H1 (cell line): ENCODE measurements at regions not wholly inside any gene's neighbourhood (a gene's known extent, or its start where the extent isn't known, plus 50 kb on each side); places are given as distances from the start of the nearest gene placed in this dataset.

ENCODE experiments used
- CTCF ChIA-PET: fragments of 300-600 bp; sonication (Branson Sonifier 250); formaldehyde crosslinking; loops from one replicate; lab custom pipeline; 2021; ENCODE audit not compliant: partially characterized antibody; lab: Charles Lee
- POLR2A ChIA-PET: fragments of 300-600 bp; sonication (Branson Sonifier 250); formaldehyde crosslinking; loops from one replicate; lab custom pipeline; 2021; ENCODE audit warnings: inconsistent platforms; ENCODE audit not compliant: partially characterized antibody; lab: Charles Lee
- DNase-seq, 2 experiments: peaks; one replicate each; pipeline versions ENCODE4 v3.0.0 to v3.0.0-alpha.2; 2010 to 2022; ENCODE audit warnings: low spot score in 2 of 2, low read depth in 1 of 2, mixed read lengths in 1 of 2
- FAIRE-seq: peaks from 2 replicates; lab custom pipeline; 2011; peaks lifted over from hg19 to GRCh38; lab: Jason Lieb, UNC
- H2AFZ ChIP-seq: 2 replicates; pipeline ENCODE4 v1.8.1; 2012; ENCODE audit warnings: low read length, inconsistent platforms
- H2AK5ac ChIP-seq: 2 replicates; pipeline ENCODE4 v1.6.1; 2013; ENCODE audit warnings: low read depth, low read length
- H2BK120ac ChIP-seq: replicated peaks from 2 replicates; pipeline ENCODE3; 2013; ENCODE audit warnings: low read depth, low read length, inconsistent platforms
- H2BK12ac ChIP-seq: 2 replicates; pipeline ENCODE4 v1.6.1; 2013; ENCODE audit warnings: low read depth, low read length
- H2BK15ac ChIP-seq: 2 replicates; pipeline ENCODE4 v1.6.1; 2013; ENCODE audit warnings: low read length
- H2BK20ac ChIP-seq: 2 replicates; pipeline ENCODE4 v1.6.1; 2013; ENCODE audit warnings: low read length
- H2BK5ac ChIP-seq: 2 replicates; pipeline ENCODE4 v1.6.1; 2013; ENCODE audit warnings: low read depth, low read length
- H3K14ac ChIP-seq: 2 replicates; pipeline ENCODE4 v1.6.1; 2013; ENCODE audit warnings: inconsistent platforms; ENCODE audit not compliant: insufficient read length
- H3K18ac ChIP-seq: 2 replicates; pipeline ENCODE4 v1.6.1; 2013; ENCODE audit warnings: low read length; ENCODE audit errors: extremely low read depth
- H3K23ac ChIP-seq: 2 replicates; pipeline ENCODE4 v1.6.1; 2013; ENCODE audit warnings: inconsistent platforms; ENCODE audit not compliant: insufficient read length
- H3K23me2 ChIP-seq: 2 replicates; pipeline ENCODE4 v1.6.1; 2013; ENCODE audit warnings: low read depth, low read length
- H3K27ac ChIP-seq: 2 replicates; pipeline ENCODE4 v1.6.1; 2011; ENCODE audit warnings: low read depth, low read length, inconsistent platforms
- H3K27me3 ChIP-seq, 4 experiments: replicated peaks in 1 of 4; 1 replicate in 1 of 4; 2 replicates in 3 of 4; pipeline versions ENCODE4 v1.6.1 to v1.8.1; 2011 to 2013; ENCODE audit warnings: low read length in 3 of 4, mild to moderate bottlenecking in 3 of 4, inconsistent platforms in 2 of 4, mixed read lengths in 2 of 4, moderate library complexity in 1 of 4; ENCODE audit not compliant: control insufficient read depth in 3 of 4, insufficient read depth in 3 of 4; ENCODE audit errors: extremely low read depth in 1 of 4
- H3K36me3 ChIP-seq, 4 experiments: 2 replicates each; pipeline versions ENCODE4 v1.6.1 to v1.8.1; 2011 to 2013; ENCODE audit warnings: mild to moderate bottlenecking in 4 of 4, low read length in 3 of 4, moderate library complexity in 2 of 4, control low read depth in 1 of 4, inconsistent platforms in 1 of 4; ENCODE audit not compliant: insufficient read depth in 4 of 4, control insufficient read depth in 2 of 4
- H3K4ac ChIP-seq: replicated peaks from 2 replicates; pipeline ENCODE3; 2013; ENCODE audit warnings: low read length, low read depth, mixed read lengths, inconsistent platforms; ENCODE audit not compliant: insufficient read length
- H3K4me1 ChIP-seq, 4 experiments: replicated peaks in 1 of 4; 1 replicate in 1 of 4; 2 replicates in 3 of 4; pipeline versions ENCODE4 v1.6.1 to v1.8.1; 2011 to 2013; ENCODE audit warnings: low read length in 3 of 4, inconsistent platforms in 2 of 4, mixed read lengths in 1 of 4; ENCODE audit not compliant: insufficient read depth in 4 of 4, control insufficient read depth in 3 of 4
- H3K4me2 ChIP-seq, 2 experiments: 2 replicates each; pipeline versions ENCODE4 v1.6.1 to v1.8.1; 2011 to 2013; ENCODE audit warnings: low read depth in 2 of 2, low read length in 2 of 2, control low read depth in 1 of 2, inconsistent platforms in 1 of 2, mild to moderate bottlenecking in 1 of 2; ENCODE audit not compliant: insufficient read depth in 1 of 2
- H3K4me3 ChIP-seq, 4 experiments: fragments of 200-600, 300-600 bp in 1 of 4; sonication (generic), shearing (Covaris generic), sonication (Bioruptor Twin) in 1 of 4; 2 replicates each; pipeline versions ENCODE4 v1.5.1 to v1.8.1; 2011 to 2016; ENCODE audit warnings: low read length in 4 of 4, low read depth in 3 of 4, control low read depth in 2 of 4, inconsistent platforms in 2 of 4, mild to moderate bottlenecking in 2 of 4, mixed read lengths in 1 of 4, moderate library complexity in 1 of 4; ENCODE audit not compliant: insufficient read depth in 2 of 4; ENCODE audit errors: extremely low read depth in 1 of 4
- H3K56ac ChIP-seq: replicated peaks from 2 replicates; pipeline ENCODE3; 2013; ENCODE audit warnings: low read depth, mild to moderate bottlenecking, mixed read lengths, low read length, inconsistent platforms; ENCODE audit not compliant: insufficient read length
- H3K79me1 ChIP-seq: 2 replicates; pipeline ENCODE4 v1.6.1; 2013; ENCODE audit warnings: low read depth, low read length, control low read depth
- H3K79me2 ChIP-seq, 2 experiments: 2 replicates each; pipeline versions ENCODE4 v1.6.1 to v1.8.1; 2012 to 2013; ENCODE audit warnings: low read length in 2 of 2, mild to moderate bottlenecking in 2 of 2, inconsistent platforms in 1 of 2; ENCODE audit not compliant: insufficient read depth in 2 of 2, control insufficient read depth in 1 of 2
- H3K9ac ChIP-seq, 4 experiments: replicated peaks in 1 of 4; 1 replicate in 1 of 4; 2 replicates in 3 of 4; pipeline versions ENCODE4 v1.6.1 to v1.8.1; 2011 to 2013; ENCODE audit warnings: low read depth in 3 of 4, low read length in 3 of 4, control low read depth in 2 of 4, mild to moderate bottlenecking in 2 of 4, moderate library complexity in 2 of 4, inconsistent platforms in 1 of 4; ENCODE audit errors: extremely low read depth in 1 of 4
- H3K9me3 ChIP-seq, 2 experiments: 2 replicates each; pipeline versions ENCODE4 v1.6.1 to v1.8.1; 2012 to 2013; ENCODE audit warnings: mild to moderate bottlenecking in 2 of 2, moderate library complexity in 2 of 2, control low read depth in 1 of 2, inconsistent platforms in 1 of 2, low read depth in 1 of 2, low read length in 1 of 2, mixed read lengths in 1 of 2; ENCODE audit not compliant: insufficient read depth in 2 of 2
- H4K20me1 ChIP-seq, 2 experiments: replicated peaks in 1 of 2; 2 replicates each; pipeline versions ENCODE3 to v1.8.1; 2011 to 2013; ENCODE audit warnings: inconsistent platforms in 2 of 2, low read length in 2 of 2, mild to moderate bottlenecking in 1 of 2; ENCODE audit not compliant: insufficient read depth in 2 of 2, control insufficient read depth in 1 of 2
- H4K5ac ChIP-seq: 2 replicates; pipeline ENCODE4 v1.6.1; 2013; ENCODE audit warnings: low read length, low read depth, mixed read lengths, inconsistent platforms; ENCODE audit not compliant: insufficient read length
- H4K8ac ChIP-seq: 2 replicates; pipeline ENCODE4 v1.8.0; 2013; ENCODE audit warnings: mild to moderate bottlenecking, moderate library complexity, low read length, inconsistent platforms; ENCODE audit not compliant: insufficient read depth; ENCODE audit errors: extremely low read depth
- H4K91ac ChIP-seq: replicated peaks from 2 replicates; pipeline ENCODE3; 2013; ENCODE audit warnings: low read length, mixed read lengths, inconsistent platforms; ENCODE audit not compliant: insufficient read length
- ASH2L ChIP-seq: fragments of 200-600, 300-600 bp; sonication (generic); IDR thresholded peaks from one replicate; pipeline ENCODE4 v1.7.1; 2017; ENCODE audit warnings: low read length
- ATF2 ChIP-seq: IDR thresholded peaks from 2 replicates; pipeline ENCODE4 v1.6.1; 2012; ENCODE audit warnings: low read length, inconsistent platforms
- ATF3 ChIP-seq: IDR thresholded peaks from 2 replicates; pipeline ENCODE4 v1.6.1; 2011; ENCODE audit warnings: low read depth, mild to moderate bottlenecking, low read length; ENCODE audit not compliant: insufficient read depth
- CEBPB ChIP-seq: IDR thresholded peaks from 2 replicates; pipeline ENCODE4 v1.6.1; 2012; ENCODE audit warnings: low read depth, low read length
- CREB1 ChIP-seq: IDR thresholded peaks from 2 replicates; pipeline ENCODE4 v1.6.1; 2012; ENCODE audit warnings: inconsistent platforms
- GABPA ChIP-seq: IDR thresholded peaks from 2 replicates; pipeline ENCODE4 v1.6.1; 2011; ENCODE audit warnings: mild to moderate bottlenecking, low read length, moderate library complexity, borderline replicate concordance; ENCODE audit not compliant: insufficient read depth
- HDAC2 ChIP-seq, 2 experiments: fragments of 300-600 bp in 1 of 2; sonication (generic) in 1 of 2; IDR thresholded peaks; 2 replicates each; pipeline ENCODE4 v1.6.1; 2011 to 2012; ENCODE audit warnings: low read depth in 2 of 2, low read length in 2 of 2, mild to moderate bottlenecking in 2 of 2, moderate library complexity in 2 of 2, borderline replicate concordance in 1 of 2, inconsistent platforms in 1 of 2
- KDM4A ChIP-seq: IDR thresholded peaks from one replicate; pipeline ENCODE4 v1.7.1; 2012; ENCODE audit warnings: low read depth, mild to moderate bottlenecking, moderate library complexity, low read length, inconsistent platforms; ENCODE audit not compliant: severe bottlenecking
- KDM5A ChIP-seq: fragments of 200-600 bp; IDR thresholded peaks from 2 replicates; pipeline ENCODE4 v1.7.1; 2012; ENCODE audit warnings: mild to moderate bottlenecking, low read length, inconsistent platforms, mixed read lengths
- POU5F1 ChIP-seq: IDR thresholded peaks from 2 replicates; pipeline ENCODE4 v1.6.1; 2011; ENCODE audit warnings: low read depth, mild to moderate bottlenecking, low read length, moderate library complexity
- SAP30 ChIP-seq: fragments of 300-600 bp; sonication (generic); IDR thresholded peaks from 2 replicates; pipeline ENCODE4 v1.7.1; 2012; ENCODE audit warnings: low read length, moderate library complexity, mild to moderate bottlenecking, inconsistent platforms; ENCODE audit not compliant: insufficient read depth, insufficient replicate concordance
- SIRT6 ChIP-seq: IDR thresholded peaks from one replicate; pipeline ENCODE4 v1.7.1; 2012; ENCODE audit warnings: low read length, inconsistent platforms
- SP2 ChIP-seq: IDR thresholded peaks from 2 replicates; pipeline ENCODE4 v1.6.1; 2012; ENCODE audit warnings: mild to moderate bottlenecking, low read length, inconsistent platforms
- WGBS, 2 experiments: shearing (Covaris generic) in 1 of 2; methylation state at CpG; one replicate each; pipeline versions ENCODE4 v1.1.6 to v1.1.7; 2013 to 2015; ENCODE audit warnings: low lambda C conversion rate in 2 of 2, mixed read lengths in 2 of 2, inconsistent platforms in 1 of 2, low coverage in 1 of 2, missing lambda C conversion rate in 1 of 2; ENCODE audit not compliant: insufficient replicate concordance in 2 of 2, insufficient coverage in 1 of 2, insufficient read length in 1 of 2; ENCODE audit errors: extremely low coverage in 1 of 2, missing lambda C conversion rate in 1 of 2; 5-methylcytosine and 5-hydroxymethylcytosine counted together

- H3K56ac ChIP-seq = no peak overlapping the region
- H3K79me1 ChIP-seq = no peaks in the 10 kb centered on the region
- no peak overlapping the region for H4K8ac ChIP-seq
- no peak overlapping the region for H2BK12ac ChIP-seq
- no peak overlapping the region for H2BK5ac ChIP-seq
- H3K4ac ChIP-seq = no peak overlapping the region
- no peak overlapping the region for H4K91ac ChIP-seq
- no peak overlapping the region for H3K14ac ChIP-seq
- H3K36me3 ChIP-seq = no peaks in the 10 kb centered on the region
- H3K27me3 ChIP-seq = no peaks in the 10 kb centered on the region; a peak in 1 of 7 replicates
- H3K9me3 ChIP-seq = no peaks in the 10 kb centered on the region
- FAIRE-seq (no peak), DNase-seq (no peak)
- no peaks in the 10 kb centered on the region for H3K79me2 ChIP-seq
- H3K4me1 ChIP-seq = peaks cover 0 to 3% (median 0%) of the 10 kb centered on the region in 4 experiments; a peak in 1 of 7 replicates
- H3K23ac ChIP-seq = no peak overlapping the region
- H2BK20ac ChIP-seq = no peak overlapping the region
- H3K27ac ChIP-seq = no peak overlapping the region
- H3K18ac ChIP-seq = no peak overlapping the region
- no peak overlapping the region for H2BK15ac ChIP-seq
- no peaks in the 10 kb centered on the region for H3K23me2 ChIP-seq
- H4K5ac ChIP-seq = no peak overlapping the region
- H2AFZ ChIP-seq = no peak overlapping the region
- 96% methylated on average over 7 of the region's 7 CpGs; no CpG with 5 or more reads in 1 of the 2 experiments for WGBS, 2 experiments
- no peak overlapping the region for H3K9ac ChIP-seq
- H3K4me2 ChIP-seq = no peak overlapping the region
- no peak overlapping the region for H3K4me3 ChIP-seq
- no peak overlapping the region for H2BK120ac ChIP-seq
- ChIA-PET CTCF (interaction anchor here (1.2 to 5.8 kb wide), 4 partner anchors 48 to 183 kb away, joined by 3 to 48 read pairs (median 28); no protein-coding TSS in a partner anchor), POLR2A (no interaction called here)
- H2AK5ac ChIP-seq = no peak overlapping the region
- H4K20me1 ChIP-seq = no peaks in the 10 kb centered on the region
- TF ChIP-seq GABPA = no peak
- no peak for TF ChIP-seq CEBPB
- TF ChIP-seq KDM5A = no peak
- TF ChIP-seq SAP30 = no peak
- TF ChIP-seq ATF2 = no peak
- TF ChIP-seq HDAC2 (IDR thresholded peaks at IDR 0.05; ENCODE audit: borderline replicate concordance in 1 of 2, low read depth in 2 of 2, low read length in 2 of 2) = no peak
- TF ChIP-seq KDM4A = no peak
- TF ChIP-seq CREB1 = no peak
- no peak for TF ChIP-seq ATF3
- no peak for TF ChIP-seq ASH2L
- no peak for TF ChIP-seq POU5F1
- no peak for TF ChIP-seq SP2
- no peak for TF ChIP-seq SIRT6
Measured at GRCh38 chr7:54837168-54837567, 78.2 kb upstream of the SEC61G start.
